K562 (cell line): ENCODE measurements at regions not wholly inside any gene's neighbourhood (a gene's known extent, or its start where the extent isn't known, plus 50 kb on each side); places are given as distances from the start of the nearest gene placed in this dataset.

Experiments
- ARHGAP35 ChIP-seq: fragments of 450-650 bp; IDR thresholded peaks from 2 replicates; pipeline ENCODE4 v1.6.1; 2018; ENCODE audit not compliant: partially characterized antibody
- ATF2 ChIP-seq: sonication (generic); formaldehyde crosslinking; IDR thresholded peaks from 2 replicates; pipeline ENCODE4 v1.8.1; 2022; ENCODE audit warnings: missing genetic modification reagents
- CTCF ChIP-seq, 3 experiments: IDR thresholded peaks in 2 of 3; conservative IDR thresholded peaks in 1 of 3; 2 replicates each; pipeline ENCODE4 v1.5.1; 2011 to 2012; ENCODE audit warnings: low read length in 3 of 3, mild to moderate bottlenecking in 3 of 3, control low read depth in 2 of 3, improper control_type of control experiment in 1 of 3, inconsistent platforms in 1 of 3, low read depth in 1 of 3, mixed read lengths in 1 of 3, moderate library complexity in 1 of 3; ENCODE audit not compliant: insufficient read depth in 2 of 3
- POLR2AphosphoS5 ChIP-seq: IDR thresholded peaks from 2 replicates; pipeline ENCODE4 v1.6.1; 2011; ENCODE audit warnings: mild to moderate bottlenecking, low read depth, low read length, moderate library complexity; ENCODE audit not compliant: control insufficient read depth, insufficient read depth

GRCh38 chr17:45720386-45720785 is 63.7 kb upstream of the CRHR1 start:
- TF ChIP-seq ARHGAP35 (no peak), ATF2 (no peak), CTCF (IDR thresholded peaks at IDR 0.05 in 2 of 3, conservative IDR thresholded peaks at IDR 0.05 in 1 of 3; ENCODE audit: insufficient read depth in 2 of 3, low read depth in 1 of 3, low read length in 3 of 3) (no peak), POLR2AphosphoS5 (no peak)
